NOMO-1 treated with dmso at 0.1 percent for 144 hours (cell line): ENCODE measurements at regions not wholly inside any gene's neighbourhood (a gene's known extent, or its start where the extent isn't known, plus 50 kb on each side); places are given as distances from the start of the nearest gene placed in this dataset.
"Not testable (repeated sequence)": the region's sequence is repeated elsewhere in the genome, so short reads cannot be mapped to it uniquely, and the experiment has no call there.

Experiments used
- DNase-seq: peaks from one replicate; lab custom pipeline; 2025; ENCODE audit not compliant: unreplicated experiment; lab: John Stamatoyannopoulos, UW

- no peak for DNase-seq
Observed at GRCh38 chr7:41579961-41580935, 122.6 kb downstream of the INHBA start.

GRCh38 chr7:41578700-41579099 lies 124.2 kb downstream of the INHBA start:
- no peak for DNase-seq

- no peak for DNase-seq
Observed at GRCh38 chr7:41576166-41576565, 126.7 kb downstream of the INHBA start.

- no peak for DNase-seq
Observed at GRCh38 chr7:41574377-41574776, 128.5 kb downstream of the INHBA start.

GRCh38 chr7:41573862-41574261 lies 129.0 kb downstream of the INHBA start:
- no peak for DNase-seq

- no peak for DNase-seq
Observed at GRCh38 chr7:41573443-41573842, 129.4 kb downstream of the INHBA start.

GRCh38 chr7:41573015-41573414 lies 129.9 kb downstream of the INHBA start:
- DNase-seq: no peak

GRCh38 chr7:41571573-41571972 lies 131.3 kb downstream of the INHBA start:
- no peak for DNase-seq

- DNase-seq: no peak
Observed at GRCh38 chr7:41570766-41571165, 132.1 kb downstream of the INHBA start.

GRCh38 chr7:41568135-41568534 lies 134.8 kb downstream of the INHBA start:
- no peak for DNase-seq

- no peak for DNase-seq
Observed at GRCh38 chr7:41567731-41568114, 135.2 kb downstream of the INHBA start.

GRCh38 chr7:41567031-41567730 lies 135.7 kb downstream of the INHBA start:
- peak; percentile 57 for DNase-seq

- DNase-seq: no peak
Observed at GRCh38 chr7:41566581-41566980, 136.3 kb downstream of the INHBA start.

GRCh38 chr7:41565655-41566054 lies 137.2 kb downstream of the INHBA start:
- DNase-seq: no peak

- no peak for DNase-seq
Observed at GRCh38 chr7:41559426-41559825, 143.5 kb downstream of the INHBA start.

- no peak for DNase-seq
Observed at GRCh38 chr7:41554481-41554880, 148.4 kb downstream of the INHBA start.

- not testable (repeated sequence) for DNase-seq
Observed at GRCh38 chr7:41550046-41550445, 152.8 kb downstream of the INHBA start.

GRCh38 chr7:41544241-41544640 lies 158.6 kb downstream of the INHBA start:
- DNase-seq: no peak

- no peak for DNase-seq
Observed at GRCh38 chr7:41540601-41541000, 162.3 kb downstream of the INHBA start.

GRCh38 chr7:41538810-41539724 lies 163.8 kb downstream of the INHBA start:
- DNase-seq: no peak
